Activated CD8-positive, alpha-beta memory T cell treated with anti-CD3 and anti-CD28 coated beads for 1 hour (primary cell): ENCODE measurements at regions not wholly inside any gene's neighbourhood (a gene's known extent, or its start where the extent isn't known, plus 50 kb on each side); places are given as distances from the start of the nearest gene placed in this dataset.

ENCODE experiments used
- DNase-seq, 2 donors: peaks; one replicate each; pipeline ENCODE4 v3.0.0-alpha.2; 2020; ENCODE audit warnings: low read depth in 1 of 2; ENCODE audit errors: extremely low read depth in 1 of 2

GRCh38 chr1:224846119-224846907 is 83.2 kb upstream of the DNAH14 start:
- DNase-seq: no peak

GRCh38 chr1:224850446-224850845 is 79.0 kb upstream of the DNAH14 start:
- DNase-seq: no peak

- DNase-seq: peak in 1 of 2 donors; percentile 12
Measured at GRCh38 chr1:224851210-224851847, 78.1 kb upstream of the DNAH14 start.

- no peak for DNase-seq
Measured at GRCh38 chr1:224851848-224852261, 77.6 kb upstream of the DNAH14 start.

GRCh38 chr1:224852901-224853568 is 76.4 kb upstream of the DNAH14 start:
- no peak for DNase-seq

GRCh38 chr1:224856973-224857372 is 72.5 kb upstream of the DNAH14 start:
- no peak for DNase-seq

- no peak for DNase-seq
Measured at GRCh38 chr1:224859651-224860050, 69.8 kb upstream of the DNAH14 start.

GRCh38 chr1:224860488-224861338 is 68.8 kb upstream of the DNAH14 start:
- DNase-seq: no peak

- no peak for DNase-seq
Measured at GRCh38 chr1:224861339-224861716, 68.1 kb upstream of the DNAH14 start.

GRCh38 chr1:224863486-224863885 is 66.0 kb upstream of the DNAH14 start:
- DNase-seq: no peak

- DNase-seq: no peak
Measured at GRCh38 chr1:224864006-224864405, 65.5 kb upstream of the DNAH14 start.

- no peak for DNase-seq
Measured at GRCh38 chr1:224865510-224865909, 64.0 kb upstream of the DNAH14 start.

- no peak for DNase-seq
Measured at GRCh38 chr1:224866940-224867339, 62.5 kb upstream of the DNAH14 start.

GRCh38 chr1:224867715-224868114 is 61.8 kb upstream of the DNAH14 start:
- DNase-seq: no peak

GRCh38 chr1:224872832-224873433 is 56.5 kb upstream of the DNAH14 start:
- DNase-seq: no peak

GRCh38 chr1:224873434-224874369 is 55.8 kb upstream of the DNAH14 start:
- no peak for DNase-seq

GRCh38 chr1:224874775-224875174 is 54.7 kb upstream of the DNAH14 start:
- no peak for DNase-seq

- DNase-seq: no peak
Measured at GRCh38 chr1:224879162-224879803, 50.2 kb upstream of the DNAH14 start.
